CD4-positive, CD25-positive, alpha-beta regulatory T cell (primary cell): ENCODE measurements at regions not wholly inside any gene's neighbourhood (a gene's known extent, or its start where the extent isn't known, plus 50 kb on each side); places are given as distances from the start of the nearest gene placed in this dataset.

ENCODE experiments used
- ATAC-seq, 2 donors: fragments of 150-1000 bp; cut with Tn5 transposase; one replicate each; pipeline ENCODE4 v1.10.0; 2021; ENCODE audit warnings: low read depth in 2 of 2, moderate number of reproducible peaks in 2 of 2, moderate library complexity in 1 of 2
- DNase-seq, 3 donors: peaks; one replicate each; pipeline versions ENCODE4 v3.0.0 to v3.0.0-alpha.2; 2012 to 2022; ENCODE audit warnings: mixed read lengths in 1 of 3
- H3K27ac ChIP-seq: one replicate; pipeline ENCODE4 v1.7.0; 2013; ENCODE audit warnings: mild to moderate bottlenecking, low read length; ENCODE audit not compliant: insufficient read depth, poor library complexity, severe bottlenecking
- H3K27me3 ChIP-seq: one replicate; pipeline ENCODE4 v1.7.0; 2013; ENCODE audit warnings: low read length; ENCODE audit not compliant: control insufficient read depth, insufficient read depth
- H3K36me3 ChIP-seq: one replicate; pipeline ENCODE4 v1.7.0; 2013; ENCODE audit warnings: mild to moderate bottlenecking, low read length, moderate library complexity; ENCODE audit not compliant: control insufficient read depth, insufficient read depth
- H3K4me1 ChIP-seq: 2 replicates; pipeline ENCODE4 v1.7.0; 2013; ENCODE audit warnings: mild to moderate bottlenecking, low read length; ENCODE audit not compliant: insufficient read depth, control insufficient read depth, poor library complexity, severe bottlenecking
- H3K4me3 ChIP-seq: one replicate; pipeline ENCODE4 v1.7.0; 2013; ENCODE audit warnings: low read depth, mild to moderate bottlenecking, low read length, moderate library complexity
- H3K9me3 ChIP-seq, 2 experiments: 1 replicate in 1 of 2; 2 replicates in 1 of 2; pipeline ENCODE4 v1.7.0; 2013; ENCODE audit warnings: low read length in 2 of 2, mild to moderate bottlenecking in 1 of 2, moderate library complexity in 1 of 2; ENCODE audit not compliant: control insufficient read depth in 2 of 2
- H3K27ac Mint-ChIP-seq, 3 donors: one replicate each; pipeline ENCODE4 v1.8.0; 2020 to 2022; ENCODE audit warnings: mild to moderate bottlenecking in 3 of 3, mixed read lengths in 3 of 3, moderate library complexity in 2 of 3
- H3K27me3 Mint-ChIP-seq: one replicate; pipeline ENCODE4 v1.8.0; 2022; ENCODE audit warnings: mild to moderate bottlenecking, mixed read lengths
- H3K36me3 Mint-ChIP-seq: one replicate; pipeline ENCODE4 v1.8.0; 2020; ENCODE audit warnings: mixed read lengths
- H3K4me1 Mint-ChIP-seq, 4 donors: one replicate each; pipeline ENCODE4 v1.8.0; 2020 to 2022; ENCODE audit warnings: mixed read lengths in 4 of 4, mild to moderate bottlenecking in 1 of 4
- H3K4me3 Mint-ChIP-seq, 4 donors: one replicate each; pipeline ENCODE4 v1.8.0; 2020 to 2022; ENCODE audit warnings: mild to moderate bottlenecking in 4 of 4, mixed read lengths in 4 of 4, moderate library complexity in 3 of 4
- H3K9me3 Mint-ChIP-seq, 7 donors: one replicate each; pipeline ENCODE4 v1.8.0; 2020 to 2022; ENCODE audit warnings: mixed read lengths in 7 of 7, mild to moderate bottlenecking in 3 of 7, moderate library complexity in 2 of 7

GRCh38 chr13:62906469-62906868, 1490.8 kb upstream of the PCDH20 start:
- Histone ChIP-seq H3K27ac (no peak overlapping the region), H3K27me3 (no peaks in the 10 kb centered on the region), H3K4me1 (no peaks in the 10 kb centered on the region), H3K36me3 (no peaks in the 10 kb centered on the region), H3K4me3 (no peak overlapping the region), H3K9me3 (peaks cover 0 to 4% of the 10 kb centered on the region in 2 experiments)
- Mint-ChIP-seq H3K4me3 (no peak overlapping the region), H3K27ac (no peak overlapping the region), H3K9me3 (peaks cover 1 to 18% (median 3%) of the 10 kb centered on the region in 7 donors), H3K36me3 (no peaks in the 10 kb centered on the region), H3K27me3 (no peaks in the 10 kb centered on the region), H3K4me1 (no peaks in the 10 kb centered on the region)
- ATAC-seq (no peak), DNase-seq (no peak)

- Histone ChIP-seq H3K36me3 (no peaks in the 10 kb centered on the region), H3K4me3 (no peak overlapping the region), H3K27me3 (no peaks in the 10 kb centered on the region), H3K4me1 (no peaks in the 10 kb centered on the region), H3K27ac (no peak overlapping the region), H3K9me3 (no peaks in the 10 kb centered on the region)
- Mint-ChIP-seq H3K36me3 (no peaks in the 10 kb centered on the region), H3K27ac (no peak overlapping the region), H3K4me1 (no peaks in the 10 kb centered on the region), H3K9me3 (peaks cover 0 to 20% (median 9%) of the 10 kb centered on the region in 7 donors), H3K27me3 (no peaks in the 10 kb centered on the region), H3K4me3 (no peak overlapping the region)
- ATAC-seq: no peak
- DNase-seq: no peak
Observed at GRCh38 chr13:62887046-62887445, 1471.4 kb upstream of the PCDH20 start.

GRCh38 chr13:62879071-62879470, 1463.4 kb upstream of the PCDH20 start:
- no peaks in the 10 kb centered on the region for H3K27me3 Mint-ChIP-seq

GRCh38 chr13:62875118-62875640, 1459.5 kb upstream of the PCDH20 start:
- H3K27me3 ChIP-seq: no peaks in the 10 kb centered on the region
- H3K4me3 ChIP-seq: no peak overlapping the region
- H3K27ac ChIP-seq: no peak overlapping the region
- no peak for ATAC-seq
- Mint-ChIP-seq H3K9me3 (peaks cover 0 to 20% (median 12%) of the 10 kb centered on the region in 7 donors), H3K4me3 (no peak overlapping the region), H3K36me3 (no peaks in the 10 kb centered on the region), H3K4me1 (no peaks in the 10 kb centered on the region), H3K27ac (no peak overlapping the region), H3K27me3 (no peaks in the 10 kb centered on the region)
- H3K36me3 ChIP-seq: no peaks in the 10 kb centered on the region
- no peak for DNase-seq
- H3K4me1 ChIP-seq: no peaks in the 10 kb centered on the region
- H3K9me3 ChIP-seq: peaks cover 3 to 15% of the 10 kb centered on the region in 2 experiments

More at GRCh38 chr13:62879071-62879470, 1463.4 kb upstream of the PCDH20 start:
- ATAC-seq: no peak
- no peak overlapping the region for H3K27ac ChIP-seq
- no peaks in the 10 kb centered on the region for H3K36me3 ChIP-seq
- H3K4me1 ChIP-seq: no peaks in the 10 kb centered on the region
- H3K4me3 ChIP-seq: no peak overlapping the region
- H3K9me3 Mint-ChIP-seq: peaks cover 3 to 24% (median 20%) of the 10 kb centered on the region in 7 donors
- H3K27me3 ChIP-seq: no peaks in the 10 kb centered on the region
- no peak overlapping the region for H3K27ac Mint-ChIP-seq
- H3K4me1 Mint-ChIP-seq: no peaks in the 10 kb centered on the region
- H3K9me3 ChIP-seq: peaks cover 0 to 16% of the 10 kb centered on the region in 2 experiments
- no peaks in the 10 kb centered on the region for H3K36me3 Mint-ChIP-seq
- no peak for DNase-seq
- H3K4me3 Mint-ChIP-seq: no peak overlapping the region

GRCh38 chr13:62850331-62850730, 1434.7 kb upstream of the PCDH20 start:
- Mint-ChIP-seq H3K27me3 (no peaks in the 10 kb centered on the region), H3K4me3 (no peak overlapping the region), H3K36me3 (no peaks in the 10 kb centered on the region), H3K9me3 (peaks cover 4 to 16% (median 6%) of the 10 kb centered on the region in 7 donors), H3K27ac (no peak overlapping the region), H3K4me1 (no peaks in the 10 kb centered on the region)
- no peaks in the 10 kb centered on the region for H3K9me3 ChIP-seq
- no peaks in the 10 kb centered on the region for H3K36me3 ChIP-seq
- no peak overlapping the region for H3K4me3 ChIP-seq
- H3K27me3 ChIP-seq: no peaks in the 10 kb centered on the region
- H3K4me1 ChIP-seq: no peaks in the 10 kb centered on the region
- ATAC-seq: no peak
- H3K27ac ChIP-seq: no peak overlapping the region
- no peak for DNase-seq

GRCh38 chr13:62847520-62847919, 1431.9 kb upstream of the PCDH20 start:
- Histone ChIP-seq H3K36me3 (no peaks in the 10 kb centered on the region), H3K27me3 (no peaks in the 10 kb centered on the region), H3K4me1 (no peaks in the 10 kb centered on the region), H3K27ac (no peak overlapping the region), H3K4me3 (no peak overlapping the region), H3K9me3 (no peaks in the 10 kb centered on the region)
- H3K4me3 Mint-ChIP-seq: no peak overlapping the region
- H3K27ac Mint-ChIP-seq: no peak overlapping the region
- H3K27me3 Mint-ChIP-seq: no peaks in the 10 kb centered on the region
- no peaks in the 10 kb centered on the region for H3K36me3 Mint-ChIP-seq
- ATAC-seq (no peak), DNase-seq (no peak)
- peaks cover 0 to 16% (median 3%) of the 10 kb centered on the region in 7 donors for H3K9me3 Mint-ChIP-seq
- no peaks in the 10 kb centered on the region for H3K4me1 Mint-ChIP-seq

GRCh38 chr13:62846302-62846701, 1430.7 kb upstream of the PCDH20 start:
- Histone ChIP-seq H3K4me3 (no peak overlapping the region), H3K27me3 (no peaks in the 10 kb centered on the region), H3K27ac (no peak overlapping the region), H3K36me3 (no peaks in the 10 kb centered on the region), H3K9me3 (no peaks in the 10 kb centered on the region), H3K4me1 (no peaks in the 10 kb centered on the region)
- Mint-ChIP-seq H3K27me3 (no peaks in the 10 kb centered on the region), H3K4me3 (no peak overlapping the region), H3K9me3 (peaks cover 0 to 11% (median 5%) of the 10 kb centered on the region in 7 donors), H3K27ac (no peak overlapping the region), H3K4me1 (no peaks in the 10 kb centered on the region), H3K36me3 (no peaks in the 10 kb centered on the region)
- ATAC-seq (no peak), DNase-seq (no peak)

GRCh38 chr13:62839338-62839737, 1423.7 kb upstream of the PCDH20 start:
- peaks cover 0 to 16% (median 6%) of the 10 kb centered on the region in 7 donors for H3K9me3 Mint-ChIP-seq
- ATAC-seq (no peak), DNase-seq (no peak)
- H3K36me3 Mint-ChIP-seq: no peaks in the 10 kb centered on the region
- Histone ChIP-seq H3K9me3 (peaks cover 0 to 4% of the 10 kb centered on the region in 2 experiments), H3K36me3 (no peaks in the 10 kb centered on the region), H3K4me3 (no peak overlapping the region), H3K4me1 (no peaks in the 10 kb centered on the region), H3K27me3 (no peaks in the 10 kb centered on the region), H3K27ac (no peak overlapping the region)
- no peaks in the 10 kb centered on the region for H3K27me3 Mint-ChIP-seq
- H3K27ac Mint-ChIP-seq: no peak overlapping the region
- H3K4me1 Mint-ChIP-seq: no peaks in the 10 kb centered on the region
- no peak overlapping the region for H3K4me3 Mint-ChIP-seq
